Cardiac muscle cell (in vitro differentiated cells and primary cell): ENCODE measurements at regions not wholly inside any gene's neighbourhood (a gene's known extent, or its start where the extent isn't known, plus 50 kb on each side); places are given as distances from the start of the nearest gene placed in this dataset.

Source experiments
- DNase-seq, 2 donors: peaks; one replicate each; pipeline versions ENCODE4 v3.0.0 to v3.0.0-alpha.2; 2010 to 2017; ENCODE audit warnings: low read depth in 1 of 2, low spot score in 1 of 2
- H3K27ac ChIP-seq: fragments of 200-600 bp; sonication (generic); 2 replicates; pipeline ENCODE4 v1.5.1; 2016
- H3K27me3 ChIP-seq: fragments of 200-600 bp; sonication (generic); 2 replicates; pipeline ENCODE4 v1.6.0; 2016; ENCODE audit warnings: control low read depth
- H3K36me3 ChIP-seq: fragments of 200-600 bp; sonication (generic); 2 replicates; pipeline ENCODE4 v1.5.1; 2016; ENCODE audit warnings: control low read depth
- H3K4me1 ChIP-seq: fragments of 200-600 bp; sonication (generic); 2 replicates; pipeline ENCODE4 v1.8.1; 2017; ENCODE audit warnings: low read depth, mild to moderate bottlenecking, mixed run types
- H3K4me3 ChIP-seq: fragments of 200-600 bp; sonication (generic); 2 replicates; pipeline ENCODE4 v1.5.1; 2016; ENCODE audit warnings: mild to moderate bottlenecking
- H3K9me3 ChIP-seq: fragments of 200-600 bp; sonication (generic); 2 replicates; pipeline ENCODE4 v1.5.1; 2017; ENCODE audit warnings: low read depth, mild to moderate bottlenecking, control low read depth
- CTCF ChIP-seq: IDR thresholded peaks from 2 replicates; pipeline ENCODE4 v1.5.1; 2012; ENCODE audit warnings: low read depth, mild to moderate bottlenecking, low read length

- H3K27me3 ChIP-seq, result peaks cover 36% of the 10 kb centered on the region
- H3K27ac ChIP-seq, result no peak overlapping the region
- no peak for TF ChIP-seq CTCF
- H3K4me3 ChIP-seq, result no peak overlapping the region
- no peaks in the 10 kb centered on the region for H3K4me1 ChIP-seq
- no peak for DNase-seq
- no peaks in the 10 kb centered on the region for H3K9me3 ChIP-seq
- no peaks in the 10 kb centered on the region for H3K36me3 ChIP-seq
Observed at GRCh38 chr1:29708381-29708780, 472.1 kb downstream of the PTPRU start.

GRCh38 chr1:29707796-29708195, 471.5 kb downstream of the PTPRU start:
- Histone ChIP-seq H3K27ac (no peak overlapping the region), H3K4me3 (no peak overlapping the region), H3K36me3 (no peaks in the 10 kb centered on the region), H3K9me3 (no peaks in the 10 kb centered on the region), H3K4me1 (no peaks in the 10 kb centered on the region), H3K27me3 (peaks cover 36% of the 10 kb centered on the region)
- no peak for TF ChIP-seq CTCF
- no peak for DNase-seq

- Histone ChIP-seq H3K4me3 (no peak overlapping the region), H3K27me3 (peaks cover 39% of the 10 kb centered on the region), H3K36me3 (no peaks in the 10 kb centered on the region), H3K4me1 (no peaks in the 10 kb centered on the region), H3K9me3 (no peaks in the 10 kb centered on the region), H3K27ac (no peak overlapping the region)
- TF ChIP-seq CTCF, result peak; percentile 66
- peak; percentile 73 to 81 for DNase-seq
Observed at GRCh38 chr1:29706936-29707335, 470.6 kb downstream of the PTPRU start.

GRCh38 chr1:29704430-29704829, 468.1 kb downstream of the PTPRU start:
- Histone ChIP-seq H3K4me3 (no peak overlapping the region), H3K27me3 (peaks cover 51% of the 10 kb centered on the region), H3K4me1 (no peaks in the 10 kb centered on the region), H3K27ac (no peak overlapping the region), H3K36me3 (no peaks in the 10 kb centered on the region), H3K9me3 (no peaks in the 10 kb centered on the region)
- no peak for DNase-seq
- no peak for TF ChIP-seq CTCF

GRCh38 chr1:29703596-29704370, 467.5 kb downstream of the PTPRU start:
- DNase-seq, result peak; percentile 49 to 64

More at GRCh38 chr1:29703596-29704370, 467.5 kb downstream of the PTPRU start:
- Histone ChIP-seq H3K36me3 (no peaks in the 10 kb centered on the region), H3K27ac (no peak overlapping the region), H3K9me3 (no peaks in the 10 kb centered on the region), H3K4me1 (no peaks in the 10 kb centered on the region), H3K27me3 (peaks cover 51% of the 10 kb centered on the region), H3K4me3 (no peak overlapping the region)
- TF ChIP-seq CTCF, result peak; percentile 91
